ENCODE measurements at regions not wholly inside any gene's neighbourhood (a gene's known extent, or its start where the extent isn't known, plus 50 kb on each side); places are given as distances from the start of the nearest gene placed in this dataset.

- TF ChIP-seq ZNF37A (tag by site-specific recombination; IDR thresholded peaks at IDR 0.05), result no peak
- no peak for TF ChIP-seq PATZ1 (tag by site-specific recombination; IDR thresholded peaks at IDR 0.05)
- TF ChIP-seq ZNF202 (tag by site-specific recombination; IDR thresholded peaks at IDR 0.05; ENCODE audit: borderline replicate concordance), result no peak
- no peak for TF ChIP-seq KLF10 (tag by site-specific recombination; IDR thresholded peaks at IDR 0.05)
- TF ChIP-seq ZNF48 (tag by site-specific recombination; IDR thresholded peaks at IDR 0.05), result no peak
These were observed 325.0 kb upstream of the CDIN1 start for GRCh38 chr15:36254426-36254825.

All from HEK293 (cell line).